Neural cell (in vitro differentiated cells): ENCODE measurements at regions not wholly inside any gene's neighbourhood (a gene's known extent, or its start where the extent isn't known, plus 50 kb on each side); places are given as distances from the start of the nearest gene placed in this dataset.

ENCODE experiments used
- H2AFZ ChIP-seq: fragments of 200-600, 300-800 bp; sonication (generic), shearing (Covaris generic); 2 replicates; pipeline ENCODE4 v1.6.0; 2014; ENCODE audit warnings: low read depth, mild to moderate bottlenecking, antibody characterized with exemption, low read length, moderate library complexity
- H3F3A ChIP-seq: fragments of 200-600 bp; shearing (Covaris generic); 2 replicates; pipeline ENCODE4 v1.6.1; 2016; ENCODE audit warnings: mild to moderate bottlenecking, moderate library complexity, mixed read lengths, antibody characterized with exemption, low read length; ENCODE audit not compliant: insufficient read depth, poor library complexity, severe bottlenecking
- H3K27ac ChIP-seq: fragments of 200-600, 300-800 bp; sonication (generic), shearing (Covaris generic); 2 replicates; pipeline ENCODE4 v1.5.1; 2014; ENCODE audit warnings: mild to moderate bottlenecking, low read length, moderate library complexity
- H3K27me3 ChIP-seq: fragments of 300-800, 200-600 bp; sonication (generic), shearing (Covaris generic); 2 replicates; pipeline ENCODE4 v1.6.0; 2014; ENCODE audit warnings: mild to moderate bottlenecking, low read depth, low read length, moderate library complexity; ENCODE audit not compliant: insufficient read depth
- H3K36me3 ChIP-seq: fragments of 300-800, 200-600 bp; sonication (generic), shearing (Covaris generic); 2 replicates; pipeline ENCODE4 v1.5.1; 2014; ENCODE audit warnings: mild to moderate bottlenecking, antibody characterized with exemption, low read length, moderate library complexity; ENCODE audit not compliant: insufficient read depth
- H3K4me2 ChIP-seq: fragments of 300-800, 200-600 bp; sonication (generic), shearing (Covaris generic); 2 replicates; pipeline ENCODE4 v1.6.0; 2014; ENCODE audit warnings: mild to moderate bottlenecking, low read length
- H3K4me3 ChIP-seq: fragments of 300-800, 200-600 bp; sonication (generic), shearing (Covaris generic); 2 replicates; pipeline ENCODE4 v1.5.1; 2014; ENCODE audit warnings: mild to moderate bottlenecking, low read length, moderate library complexity
- H3K79me2 ChIP-seq: fragments of 200-600 bp; shearing (Covaris generic); replicated peaks from 2 replicates; pipeline ENCODE4 v1.6.0; 2014; ENCODE audit warnings: mild to moderate bottlenecking, low read length, moderate library complexity; ENCODE audit not compliant: insufficient read depth
- H3K9ac ChIP-seq: fragments of 300-800, 200-600 bp; sonication (generic), shearing (Covaris generic); 2 replicates; pipeline ENCODE4 v1.6.1; 2016; ENCODE audit warnings: mild to moderate bottlenecking, low read length, mixed read lengths
- H3K9me2 ChIP-seq: fragments of 200-600 bp; shearing (Covaris generic); 2 replicates; pipeline ENCODE4 v1.6.1; 2016; ENCODE audit warnings: mild to moderate bottlenecking, low read length, mixed read lengths; ENCODE audit not compliant: insufficient read depth
- H3K9me3 ChIP-seq: fragments of 200-600, 300-800 bp; sonication (generic), shearing (Covaris generic); 2 replicates; pipeline ENCODE4 v1.6.1; 2016; ENCODE audit warnings: mild to moderate bottlenecking, mixed run types, low read length, moderate library complexity, mixed read lengths
- H4K20me1 ChIP-seq: fragments of 200-600 bp; shearing (Covaris generic); 2 replicates; pipeline ENCODE4 v1.6.1; 2016; ENCODE audit warnings: mild to moderate bottlenecking, mixed run types; ENCODE audit not compliant: insufficient read depth
- EP300 ChIP-seq: fragments of 450-650 bp; conservative IDR thresholded peaks from 2 replicates; pipeline ENCODE4 v1.6.1; 2014; ENCODE audit warnings: antibody characterized with exemption, mild to moderate bottlenecking, moderate library complexity; ENCODE audit not compliant: poor library complexity, severe bottlenecking
- EZH2 ChIP-seq: fragments of 200-600, 300-800 bp; shearing (Covaris generic), sonication (generic); IDR thresholded peaks from 2 replicates; pipeline ENCODE4 v1.6.1; 2014; ENCODE audit warnings: antibody characterized with exemption, low read length, borderline replicate concordance, mild to moderate bottlenecking; ENCODE audit not compliant: insufficient read depth, poor library complexity, severe bottlenecking
- MXI1 ChIP-seq: fragments of 450-650 bp; conservative IDR thresholded peaks from 2 replicates; pipeline ENCODE4 v1.6.1; 2014; ENCODE audit warnings: antibody characterized with exemption, mild to moderate bottlenecking; ENCODE audit not compliant: poor library complexity, severe bottlenecking
- POLR2AphosphoS5 ChIP-seq: IDR thresholded peaks from 2 replicates; pipeline ENCODE4 v1.6.1; 2012
- RAD21 ChIP-seq: fragments of 450-650 bp; conservative IDR thresholded peaks from 2 replicates; pipeline ENCODE4 v1.6.1; 2014; ENCODE audit warnings: antibody characterized with exemption, mild to moderate bottlenecking, moderate library complexity
- SMC3 ChIP-seq: fragments of 450-650 bp; conservative IDR thresholded peaks from 2 replicates; pipeline ENCODE4 v1.6.1; 2014; ENCODE audit warnings: antibody characterized with exemption, mild to moderate bottlenecking, moderate library complexity; ENCODE audit not compliant: poor library complexity
- TAF1 ChIP-seq: IDR thresholded peaks from 2 replicates; pipeline ENCODE4 v1.6.1; 2012; ENCODE audit warnings: low read depth
- TF ChIP-seq, protein P1 (sequence below): IDR thresholded peaks from 2 replicates; pipeline ENCODE4 v1.6.1; 2012; ENCODE audit warnings: borderline replicate concordance
- TF ChIP-seq, protein P2 (sequence below): fragments of 450-650 bp; IDR thresholded peaks from 2 replicates; pipeline ENCODE4 v1.5.1; 2014; ENCODE audit warnings: antibody characterized with exemption, mild to moderate bottlenecking, moderate library complexity; ENCODE audit not compliant: poor library complexity, severe bottlenecking

DNA sequence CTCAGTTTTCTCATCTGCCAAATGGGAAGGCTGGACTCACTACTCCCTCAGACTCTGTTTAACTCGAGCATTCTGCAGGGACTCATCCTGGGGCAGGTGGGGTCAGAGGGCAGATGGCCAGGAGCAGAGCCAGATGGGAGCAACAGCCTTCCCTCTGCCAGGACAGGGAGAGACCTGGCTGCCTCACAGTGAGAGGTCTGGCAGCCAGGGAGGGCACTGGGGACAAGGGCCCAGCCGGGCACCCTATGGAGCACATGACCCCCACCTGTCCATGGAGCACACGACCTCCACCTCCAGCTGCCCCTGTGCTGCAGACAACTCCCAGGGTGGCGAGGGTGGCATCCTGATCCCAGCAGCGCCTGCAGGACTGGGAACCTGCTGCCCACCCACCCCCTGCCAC lies 67.4 kb downstream of the IGLL1 start:
- no peaks in the 10 kb centered on the region for H3K9me3 ChIP-seq

DNA sequence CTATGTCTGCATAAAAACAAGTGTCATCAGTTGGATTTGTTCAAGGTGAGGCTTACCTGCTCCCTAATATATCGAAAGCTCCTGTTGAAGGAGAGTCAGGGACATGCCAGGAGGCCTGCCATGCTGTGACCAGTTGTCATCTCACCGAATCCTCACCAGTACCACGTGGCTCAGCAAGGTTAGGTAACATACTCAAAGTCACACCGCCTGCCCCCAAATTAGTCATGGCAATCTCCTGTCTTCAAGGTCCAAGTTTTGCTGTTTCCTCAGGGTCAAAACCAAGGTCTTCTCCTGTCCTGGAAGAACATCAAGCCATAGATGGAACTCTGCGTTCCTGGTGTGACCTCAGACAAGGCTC lies 67.8 kb downstream of the IGLL1 start:
- no peak overlapping the region for H3K27ac ChIP-seq
- no peaks in the 10 kb centered on the region for H3K36me3 ChIP-seq
- no peaks in the 10 kb centered on the region for H3K9me2 ChIP-seq
- no peaks in the 10 kb centered on the region for H3K27me3 ChIP-seq
- no peak overlapping the region for H3K9ac ChIP-seq
- no peak for TF ChIP-seq EZH2
- no peak overlapping the region for H3K4me2 ChIP-seq
- no peaks in the 10 kb centered on the region for H3F3A ChIP-seq
- no peaks in the 10 kb centered on the region for H3K9me3 ChIP-seq
- H4K20me1 ChIP-seq = no peaks in the 10 kb centered on the region
- H3K79me2 ChIP-seq = no peaks in the 10 kb centered on the region
- no peak overlapping the region for H2AFZ ChIP-seq
- no peak overlapping the region for H3K4me3 ChIP-seq

More for the DNA sequence above, 67.4 kb downstream of the IGLL1 start:
- Histone ChIP-seq H3K9ac (no peak overlapping the region), H3K27me3 (no peaks in the 10 kb centered on the region), H3K4me3 (no peak overlapping the region), H2AFZ (no peak overlapping the region), H3K36me3 (no peaks in the 10 kb centered on the region), H3K27ac (no peak overlapping the region), H4K20me1 (no peaks in the 10 kb centered on the region), H3K9me2 (no peaks in the 10 kb centered on the region), H3K4me2 (no peak overlapping the region), H3F3A (no peaks in the 10 kb centered on the region), H3K79me2 (no peaks in the 10 kb centered on the region)
- TF ChIP-seq POLR2AphosphoS5 = no peak
- no peak for TF ChIP-seq MXI1
- TF ChIP-seq EZH2 = no peak
- TF ChIP-seq, protein P1, sequence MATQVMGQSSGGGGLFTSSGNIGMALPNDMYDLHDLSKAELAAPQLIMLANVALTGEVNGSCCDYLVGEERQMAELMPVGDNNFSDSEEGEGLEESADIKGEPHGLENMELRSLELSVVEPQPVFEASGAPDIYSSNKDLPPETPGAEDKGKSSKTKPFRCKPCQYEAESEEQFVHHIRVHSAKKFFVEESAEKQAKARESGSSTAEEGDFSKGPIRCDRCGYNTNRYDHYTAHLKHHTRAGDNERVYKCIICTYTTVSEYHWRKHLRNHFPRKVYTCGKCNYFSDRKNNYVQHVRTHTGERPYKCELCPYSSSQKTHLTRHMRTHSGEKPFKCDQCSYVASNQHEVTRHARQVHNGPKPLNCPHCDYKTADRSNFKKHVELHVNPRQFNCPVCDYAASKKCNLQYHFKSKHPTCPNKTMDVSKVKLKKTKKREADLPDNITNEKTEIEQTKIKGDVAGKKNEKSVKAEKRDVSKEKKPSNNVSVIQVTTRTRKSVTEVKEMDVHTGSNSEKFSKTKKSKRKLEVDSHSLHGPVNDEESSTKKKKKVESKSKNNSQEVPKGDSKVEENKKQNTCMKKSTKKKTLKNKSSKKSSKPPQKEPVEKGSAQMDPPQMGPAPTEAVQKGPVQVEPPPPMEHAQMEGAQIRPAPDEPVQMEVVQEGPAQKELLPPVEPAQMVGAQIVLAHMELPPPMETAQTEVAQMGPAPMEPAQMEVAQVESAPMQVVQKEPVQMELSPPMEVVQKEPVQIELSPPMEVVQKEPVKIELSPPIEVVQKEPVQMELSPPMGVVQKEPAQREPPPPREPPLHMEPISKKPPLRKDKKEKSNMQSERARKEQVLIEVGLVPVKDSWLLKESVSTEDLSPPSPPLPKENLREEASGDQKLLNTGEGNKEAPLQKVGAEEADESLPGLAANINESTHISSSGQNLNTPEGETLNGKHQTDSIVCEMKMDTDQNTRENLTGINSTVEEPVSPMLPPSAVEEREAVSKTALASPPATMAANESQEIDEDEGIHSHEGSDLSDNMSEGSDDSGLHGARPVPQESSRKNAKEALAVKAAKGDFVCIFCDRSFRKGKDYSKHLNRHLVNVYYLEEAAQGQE = no peak
- TF ChIP-seq SMC3 = no peak
- no peak for TF ChIP-seq RAD21
- TF ChIP-seq TAF1 = no peak
- TF ChIP-seq EP300 = no peak
- TF ChIP-seq, protein P2, sequence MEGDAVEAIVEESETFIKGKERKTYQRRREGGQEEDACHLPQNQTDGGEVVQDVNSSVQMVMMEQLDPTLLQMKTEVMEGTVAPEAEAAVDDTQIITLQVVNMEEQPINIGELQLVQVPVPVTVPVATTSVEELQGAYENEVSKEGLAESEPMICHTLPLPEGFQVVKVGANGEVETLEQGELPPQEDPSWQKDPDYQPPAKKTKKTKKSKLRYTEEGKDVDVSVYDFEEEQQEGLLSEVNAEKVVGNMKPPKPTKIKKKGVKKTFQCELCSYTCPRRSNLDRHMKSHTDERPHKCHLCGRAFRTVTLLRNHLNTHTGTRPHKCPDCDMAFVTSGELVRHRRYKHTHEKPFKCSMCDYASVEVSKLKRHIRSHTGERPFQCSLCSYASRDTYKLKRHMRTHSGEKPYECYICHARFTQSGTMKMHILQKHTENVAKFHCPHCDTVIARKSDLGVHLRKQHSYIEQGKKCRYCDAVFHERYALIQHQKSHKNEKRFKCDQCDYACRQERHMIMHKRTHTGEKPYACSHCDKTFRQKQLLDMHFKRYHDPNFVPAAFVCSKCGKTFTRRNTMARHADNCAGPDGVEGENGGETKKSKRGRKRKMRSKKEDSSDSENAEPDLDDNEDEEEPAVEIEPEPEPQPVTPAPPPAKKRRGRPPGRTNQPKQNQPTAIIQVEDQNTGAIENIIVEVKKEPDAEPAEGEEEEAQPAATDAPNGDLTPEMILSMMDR = no peak
